ENCODE measurements at regions not wholly inside any gene's neighbourhood (a gene's known extent, or its start where the extent isn't known, plus 50 kb on each side); places are given as distances from the start of the nearest gene placed in this dataset.

DNA sequence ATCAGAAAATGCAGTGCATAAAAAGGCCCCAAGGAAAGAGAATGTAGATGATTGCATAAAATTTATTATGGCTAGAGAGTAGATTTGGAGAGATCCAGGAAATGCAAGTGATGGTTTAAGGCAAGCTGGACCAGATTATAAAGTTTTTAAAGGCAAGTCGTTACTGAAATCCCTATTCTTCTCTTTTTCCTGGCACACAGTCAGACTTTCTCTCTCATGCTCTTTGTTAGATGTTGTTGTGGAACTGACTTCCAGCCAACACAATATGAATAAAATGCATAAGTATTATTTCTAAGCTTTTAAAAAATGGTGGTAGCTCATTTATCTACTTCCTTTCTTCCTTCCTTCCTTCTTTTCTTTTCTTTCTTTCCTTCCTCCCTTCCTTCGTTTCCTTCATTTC is 1085.4 kb upstream of the CDH6 start:
- no peak for TF ChIP-seq CTCF (IDR thresholded peaks at IDR 0.05; ENCODE audit: low read depth, low read length, poor library complexity, severe bottlenecking)
- H3K9me3 ChIP-seq (ENCODE audit: control insufficient read depth, insufficient read depth, low read length): no peaks in the 10 kb centered on the region
- no peaks in the 10 kb centered on the region for H3K9me2 ChIP-seq (replicated peaks; ENCODE audit: control insufficient read depth, low read length)
- H3K4me2 ChIP-seq (ENCODE audit: low read length): no peak overlapping the region
- H3F3A ChIP-seq (ENCODE audit: control insufficient read depth, insufficient read depth): no peaks in the 10 kb centered on the region
- H3K4me3 ChIP-seq (ENCODE audit: low read length): no peak overlapping the region
- no peaks in the 10 kb centered on the region for H3K4me1 ChIP-seq (ENCODE audit: control insufficient read depth, low read length)
- H4K20me1 ChIP-seq (ENCODE audit: control insufficient read depth, insufficient read depth, low read depth, low read length): no peaks in the 10 kb centered on the region
- H3K79me2 ChIP-seq (ENCODE audit: control insufficient read depth, low read length): no peaks in the 10 kb centered on the region
- H3K27ac ChIP-seq (ENCODE audit: low read depth, low read length): no peak overlapping the region
- no peaks in the 10 kb centered on the region for H3K36me3 ChIP-seq (ENCODE audit: control insufficient read depth, low read length)
- H3K27me3 ChIP-seq (ENCODE audit: control insufficient read depth, low read length): no peaks in the 10 kb centered on the region

DNA sequence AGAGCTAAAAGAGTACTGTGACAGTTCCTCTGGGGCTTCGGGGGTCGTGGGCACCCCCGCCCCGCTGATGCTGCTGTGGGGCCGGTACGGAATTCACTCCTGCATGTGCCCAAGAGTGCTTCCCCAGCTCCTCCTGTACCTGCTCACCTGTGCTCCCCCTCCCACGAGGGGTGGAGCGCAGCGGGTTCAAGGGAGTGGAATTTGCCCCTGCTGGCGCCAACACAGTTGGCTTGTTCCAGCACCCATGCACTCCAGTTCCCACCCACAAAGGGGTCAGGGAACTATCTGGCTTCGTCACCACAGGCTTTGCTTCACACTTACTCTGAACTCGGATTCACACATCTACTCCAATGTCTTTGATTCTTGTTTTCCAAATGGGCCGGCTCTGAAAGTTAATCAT is 1086.9 kb upstream of the CDH6 start:
- Histone ChIP-seq H3K79me2 (ENCODE audit: control insufficient read depth, low read length) (no peaks in the 10 kb centered on the region), H3K27me3 (ENCODE audit: control insufficient read depth, low read length) (no peaks in the 10 kb centered on the region), H3K4me1 (ENCODE audit: control insufficient read depth, low read length) (no peaks in the 10 kb centered on the region), H3K9me2 (replicated peaks; ENCODE audit: control insufficient read depth, low read length) (no peaks in the 10 kb centered on the region), H4K20me1 (ENCODE audit: control insufficient read depth, insufficient read depth, low read depth, low read length) (no peaks in the 10 kb centered on the region), H3K27ac (ENCODE audit: low read depth, low read length) (no peak overlapping the region), H3K9me3 (ENCODE audit: control insufficient read depth, insufficient read depth, low read length) (no peaks in the 10 kb centered on the region), H3K36me3 (ENCODE audit: control insufficient read depth, low read length) (no peaks in the 10 kb centered on the region), H3K4me2 (ENCODE audit: low read length) (no peak overlapping the region), H3F3A (ENCODE audit: control insufficient read depth, insufficient read depth) (no peaks in the 10 kb centered on the region), H3K4me3 (ENCODE audit: low read length) (no peak overlapping the region)
- TF ChIP-seq CTCF (IDR thresholded peaks at IDR 0.05; ENCODE audit: low read depth, low read length, poor library complexity, severe bottlenecking) (no peak), EZH2phosphoT487 (IDR thresholded peaks at IDR 0.05; ENCODE audit: borderline replicate concordance, low read length) (no peak)

DNA sequence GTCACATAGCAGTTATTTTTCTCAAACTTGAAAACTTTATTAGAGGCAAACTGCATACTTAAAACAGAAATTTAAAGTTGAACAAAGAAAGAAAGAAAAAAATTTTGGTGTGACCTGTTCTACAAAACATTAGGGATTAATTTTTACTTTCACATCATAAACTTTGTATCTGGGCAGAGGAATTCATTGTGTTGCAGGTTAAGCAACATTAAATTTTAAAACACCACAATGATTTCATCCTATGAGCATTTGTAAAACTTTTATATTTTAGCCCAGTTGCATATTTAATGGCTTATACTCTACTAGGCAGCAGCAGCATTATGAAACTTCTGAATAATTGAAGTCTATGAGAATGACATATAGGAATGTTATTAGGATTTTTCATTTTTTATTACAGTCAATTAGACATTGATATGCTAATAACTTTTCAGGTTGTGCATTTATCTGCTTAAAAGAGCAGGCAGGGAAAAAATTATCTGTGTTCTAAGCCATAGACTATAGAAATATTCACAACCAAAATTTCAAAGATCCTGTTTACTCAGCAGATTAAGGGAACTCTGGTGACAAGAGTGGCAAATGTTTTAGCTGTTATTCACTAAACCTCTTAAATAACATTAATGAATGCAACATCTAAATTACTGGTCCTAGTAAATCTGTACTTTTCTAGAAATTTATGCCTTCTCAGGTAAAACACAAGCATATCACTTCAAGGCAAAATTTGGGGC is 1088.5 kb upstream of the CDH6 start:
- Histone ChIP-seq H3K4me3 (ENCODE audit: low read length) (no peak overlapping the region), H3K9me3 (ENCODE audit: control insufficient read depth, insufficient read depth, low read length) (no peaks in the 10 kb centered on the region), H3K4me1 (ENCODE audit: control insufficient read depth, low read length) (no peaks in the 10 kb centered on the region), H3K27ac (ENCODE audit: low read depth, low read length) (no peak overlapping the region), H3K4me2 (ENCODE audit: low read length) (no peak overlapping the region), H3K79me2 (ENCODE audit: control insufficient read depth, low read length) (no peaks in the 10 kb centered on the region), H4K20me1 (ENCODE audit: control insufficient read depth, insufficient read depth, low read depth, low read length) (no peaks in the 10 kb centered on the region), H3K9me2 (replicated peaks; ENCODE audit: control insufficient read depth, low read length) (no peaks in the 10 kb centered on the region), H3K36me3 (ENCODE audit: control insufficient read depth, low read length) (no peaks in the 10 kb centered on the region), H3K27me3 (ENCODE audit: control insufficient read depth, low read length) (no peaks in the 10 kb centered on the region), H3F3A (ENCODE audit: control insufficient read depth, insufficient read depth) (no peaks in the 10 kb centered on the region)
- no peak for TF ChIP-seq CTCF (IDR thresholded peaks at IDR 0.05; ENCODE audit: low read depth, low read length, poor library complexity, severe bottlenecking)
- no peak for TF ChIP-seq EZH2phosphoT487 (IDR thresholded peaks at IDR 0.05; ENCODE audit: borderline replicate concordance, low read length)
